Panc1 (cell line): ENCODE measurements at regions not wholly inside any gene's neighbourhood (a gene's known extent, or its start where the extent isn't known, plus 50 kb on each side); places are given as distances from the start of the nearest gene placed in this dataset.

Source experiments
- ATAC-seq: fragments of 200-7000 bp; cut with Tn5 transposase; 2 replicates; pipeline ENCODE4 v1.9.1; 2020; ENCODE audit warnings: mild to moderate bottlenecking, moderate library complexity
- BruUV-seq: library from RNA; stranded (reverse); fragments of 400-500 nt; replicated peaks from 2 replicates; lab custom pipeline; 2021; lab: Mats Ljungman, UMichigan
- CTCF ChIA-PET: fragments of 300-600 bp; sonication (Branson Sonifier 250); formaldehyde crosslinking; loops from one replicate; lab custom pipeline; 2022; ENCODE audit warnings: antibody characterized with exemption; lab: Charles Lee
- POLR2A ChIA-PET: fragments of 300-600 bp; sonication (Branson Sonifier 250); formaldehyde crosslinking; loops from one replicate; lab custom pipeline; 2022; ENCODE audit warnings: antibody characterized with exemption; lab: Charles Lee
- DNase-seq: peaks from one replicate; pipeline ENCODE4 v3.0.0-alpha.2; 2010; ENCODE audit warnings: low read depth, low spot score
- H3K27ac ChIP-seq: 2 replicates; pipeline ENCODE4 v1.5.1; 2011; ENCODE audit warnings: mild to moderate bottlenecking, low read length, inconsistent platforms
- H3K27me3 ChIP-seq: fragments of 200-500 bp; sonication (Bioruptor generic); 2 replicates; pipeline ENCODE4 v1.6.0; 2014; ENCODE audit warnings: low read length, inconsistent platforms; ENCODE audit not compliant: control insufficient read depth, insufficient read depth
- H3K36me3 ChIP-seq: fragments of 200-500 bp; sonication (Bioruptor generic); 2 replicates; pipeline ENCODE4 v1.5.1; 2014; ENCODE audit warnings: inconsistent platforms, mild to moderate bottlenecking, low read length, moderate library complexity; ENCODE audit not compliant: control insufficient read depth, insufficient read depth
- H3K4me1 ChIP-seq: 2 replicates; pipeline ENCODE4 v1.5.1; 2011; ENCODE audit warnings: inconsistent platforms, mild to moderate bottlenecking, low read length, moderate library complexity; ENCODE audit not compliant: control insufficient read depth, insufficient read depth
- H3K4me3 ChIP-seq, 2 experiments: 2 replicates each; pipeline ENCODE4 v1.5.1; 2011 to 2012; ENCODE audit warnings: low read depth in 2 of 2, low read length in 2 of 2, mild to moderate bottlenecking in 2 of 2, inconsistent platforms in 1 of 2, moderate library complexity in 1 of 2
- H3K9me3 ChIP-seq: fragments of 200-500 bp; sonication (Bioruptor generic); 2 replicates; pipeline ENCODE4 v1.5.1; 2014; ENCODE audit warnings: low read depth, mild to moderate bottlenecking, inconsistent platforms, low read length, moderate library complexity; ENCODE audit not compliant: control insufficient read depth, insufficient read depth
- POLR2AphosphoS5 ChIP-seq: IDR thresholded peaks from 2 replicates; pipeline ENCODE4 v1.6.1; 2012; ENCODE audit warnings: mild to moderate bottlenecking, low read depth, low read length, moderate library complexity
- REST ChIP-seq, 2 experiments: IDR thresholded peaks; 2 replicates each; pipeline ENCODE4 v1.6.1; 2011 to 2012; ENCODE audit warnings: low read depth in 2 of 2, control low read depth in 1 of 2, low read length in 1 of 2, mild to moderate bottlenecking in 1 of 2, moderate library complexity in 1 of 2; ENCODE audit not compliant: insufficient read depth in 1 of 2
- SIN3A ChIP-seq: IDR thresholded peaks from 2 replicates; pipeline ENCODE4 v1.6.1; 2012; ENCODE audit warnings: low read depth, mild to moderate bottlenecking, low read length, moderate library complexity, borderline replicate concordance; ENCODE audit not compliant: insufficient read depth
- TCF7L2 ChIP-seq: IDR thresholded peaks from 2 replicates; pipeline ENCODE4 v1.6.1; 2011; ENCODE audit warnings: mild to moderate bottlenecking, low read depth, low read length, inconsistent platforms
- in situ Hi-C: cut with HindIII; loops from 2 replicates; pipeline ENCODE4 v1.10.0; 2016; ENCODE audit warnings: low sequenced_read_pairs, low pct_unique_long_range_greater_than_20kb
- intact Hi-C: fragments of 100-400 bp; cut with micrococcal nuclease; formaldehyde crosslinking; loops from one replicate; pipeline ENCODE4 v1.10.0; 2022; ENCODE audit not compliant: unreplicated experiment
- TF ChIP-seq, protein P1 (sequence below): fragments of 450-650 bp; IDR thresholded peaks from 2 replicates; pipeline ENCODE4 v1.5.1; 2017; ENCODE audit warnings: mild to moderate bottlenecking

DNA sequence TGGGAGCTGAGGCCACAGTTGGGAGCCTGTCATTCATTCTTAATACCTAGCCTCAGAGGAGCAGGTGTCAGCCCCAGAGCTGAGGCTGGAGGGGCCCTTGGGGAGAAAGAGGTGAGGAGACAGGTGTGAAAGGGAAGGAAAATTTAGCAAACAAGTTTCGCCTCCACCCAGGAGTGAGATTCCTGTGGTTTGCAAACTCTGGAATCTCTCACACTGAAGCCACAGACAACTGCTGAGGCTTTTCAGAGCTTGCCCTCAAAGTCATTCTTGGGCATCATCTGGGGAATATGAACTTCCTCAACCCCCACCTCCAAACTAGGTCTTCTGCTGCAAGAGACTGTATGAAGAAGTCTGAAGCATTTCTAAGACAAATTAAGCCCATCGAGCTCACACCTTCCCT lies 589.5 kb upstream of the TBX3 start:
- no peak for ATAC-seq
- no TSS peak for BruUV-seq
- Histone ChIP-seq H3K4me1 (no peaks in the 10 kb centered on the region), H3K27me3 (no peaks in the 10 kb centered on the region), H3K36me3 (no peaks in the 10 kb centered on the region), H3K9me3 (no peaks in the 10 kb centered on the region), H3K4me3 (no peak overlapping the region), H3K27ac (no peak overlapping the region)
- in situ Hi-C loops (no loop called here), intact Hi-C loops (no loop called here)
- ChIA-PET POLR2A (no interaction called here), CTCF (no interaction called here)
- no peak for DNase-seq
- TF ChIP-seq TCF7L2, result no peak
- TF ChIP-seq, protein P1, sequence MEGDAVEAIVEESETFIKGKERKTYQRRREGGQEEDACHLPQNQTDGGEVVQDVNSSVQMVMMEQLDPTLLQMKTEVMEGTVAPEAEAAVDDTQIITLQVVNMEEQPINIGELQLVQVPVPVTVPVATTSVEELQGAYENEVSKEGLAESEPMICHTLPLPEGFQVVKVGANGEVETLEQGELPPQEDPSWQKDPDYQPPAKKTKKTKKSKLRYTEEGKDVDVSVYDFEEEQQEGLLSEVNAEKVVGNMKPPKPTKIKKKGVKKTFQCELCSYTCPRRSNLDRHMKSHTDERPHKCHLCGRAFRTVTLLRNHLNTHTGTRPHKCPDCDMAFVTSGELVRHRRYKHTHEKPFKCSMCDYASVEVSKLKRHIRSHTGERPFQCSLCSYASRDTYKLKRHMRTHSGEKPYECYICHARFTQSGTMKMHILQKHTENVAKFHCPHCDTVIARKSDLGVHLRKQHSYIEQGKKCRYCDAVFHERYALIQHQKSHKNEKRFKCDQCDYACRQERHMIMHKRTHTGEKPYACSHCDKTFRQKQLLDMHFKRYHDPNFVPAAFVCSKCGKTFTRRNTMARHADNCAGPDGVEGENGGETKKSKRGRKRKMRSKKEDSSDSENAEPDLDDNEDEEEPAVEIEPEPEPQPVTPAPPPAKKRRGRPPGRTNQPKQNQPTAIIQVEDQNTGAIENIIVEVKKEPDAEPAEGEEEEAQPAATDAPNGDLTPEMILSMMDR, result no peak
- TF ChIP-seq REST (IDR thresholded peaks at IDR 0.05; ENCODE audit: insufficient read depth in 1 of 2, low read depth in 2 of 2, low read length in 1 of 2), result no peak
- TF ChIP-seq POLR2AphosphoS5, result no peak
- no peak for TF ChIP-seq SIN3A

DNA sequence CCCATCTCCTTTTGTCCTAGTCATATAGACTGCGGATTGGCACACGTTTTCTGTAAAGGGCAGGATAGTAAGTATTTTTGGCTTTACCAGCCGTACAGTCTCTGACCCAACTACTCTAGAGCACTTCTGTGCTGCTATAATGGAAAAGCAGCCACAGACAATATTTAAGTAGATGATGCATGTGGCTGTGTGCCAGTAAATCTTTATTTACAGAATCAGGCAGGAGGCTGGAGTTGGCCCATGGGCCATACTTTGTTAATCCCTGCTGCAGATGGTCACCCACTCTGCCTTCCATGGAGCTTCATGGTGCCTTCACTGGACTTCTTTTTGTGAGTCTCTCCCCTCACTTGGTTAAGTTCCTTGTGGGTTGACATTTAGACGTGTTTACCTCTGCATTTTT lies 584.5 kb upstream of the TBX3 start:
- ChIA-PET POLR2A (no interaction called here), CTCF (no interaction called here)
- in situ Hi-C loops, result no loop called here
- Histone ChIP-seq H3K27me3 (no peaks in the 10 kb centered on the region), H3K9me3 (no peaks in the 10 kb centered on the region), H3K36me3 (no peaks in the 10 kb centered on the region), H3K4me3 (no peak overlapping the region), H3K4me1 (no peaks in the 10 kb centered on the region), H3K27ac (no peak overlapping the region)
- intact Hi-C loops, result no loop called here
- ATAC-seq (no peak), DNase-seq (no peak)
- BruUV-seq, result no TSS peak
- no peak for TF ChIP-seq REST (IDR thresholded peaks at IDR 0.05; ENCODE audit: insufficient read depth in 1 of 2, low read depth in 2 of 2, low read length in 1 of 2)
